Calu3 (cell line): ENCODE measurements at regions not wholly inside any gene's neighbourhood (a gene's known extent, or its start where the extent isn't known, plus 50 kb on each side); places are given as distances from the start of the nearest gene placed in this dataset.

Experiments
- BruUV-seq: library from RNA; stranded (reverse); fragments of 400-500 nt; replicated peaks from 2 replicates; lab custom pipeline; 2021; lab: Mats Ljungman, UMichigan
- CTCF ChIA-PET: fragments of 300-600 bp; sonication (Branson Sonifier 250); formaldehyde crosslinking; loops from one replicate; lab custom pipeline; 2022; ENCODE audit warnings: antibody characterized with exemption; lab: Charles Lee
- DNase-seq: peaks from one replicate; pipeline ENCODE4 v3.0.0; 2022
- H3K27ac Mint-ChIP-seq: one replicate; pipeline ENCODE4 v1.8.0; 2022; ENCODE audit warnings: mixed read lengths; ENCODE audit not compliant: unreplicated experiment
- H3K27me3 Mint-ChIP-seq: one replicate; pipeline ENCODE4 v1.8.0; 2022; ENCODE audit warnings: mixed read lengths; ENCODE audit not compliant: unreplicated experiment
- H3K36me3 Mint-ChIP-seq: one replicate; pipeline ENCODE4 v1.8.0; 2022; ENCODE audit warnings: mild to moderate bottlenecking, moderate library complexity, mixed read lengths; ENCODE audit not compliant: insufficient read depth, unreplicated experiment
- H3K4me1 Mint-ChIP-seq: one replicate; pipeline ENCODE4 v1.8.0; 2022; ENCODE audit warnings: mild to moderate bottlenecking, low read depth, mixed read lengths; ENCODE audit not compliant: unreplicated experiment
- H3K4me3 Mint-ChIP-seq: one replicate; pipeline ENCODE4 v1.8.0; 2022; ENCODE audit warnings: mild to moderate bottlenecking, low read depth, moderate library complexity, mixed read lengths; ENCODE audit not compliant: unreplicated experiment
- H3K9me3 Mint-ChIP-seq: one replicate; pipeline ENCODE4 v1.8.0; 2022; ENCODE audit warnings: low read depth, mixed read lengths; ENCODE audit not compliant: unreplicated experiment
- CTCF ChIP-seq: fragments of 200-600 bp; IDR thresholded peaks from one replicate; pipeline ENCODE4 v1.8.0; 2022; ENCODE audit warnings: antibody characterized with exemption; ENCODE audit not compliant: unreplicated experiment
- intact Hi-C: fragments of 100-400 bp; cut with micrococcal nuclease; formaldehyde crosslinking; loops from one replicate; pipeline ENCODE4 v1.10.0; 2022; ENCODE audit not compliant: unreplicated experiment

DNA sequence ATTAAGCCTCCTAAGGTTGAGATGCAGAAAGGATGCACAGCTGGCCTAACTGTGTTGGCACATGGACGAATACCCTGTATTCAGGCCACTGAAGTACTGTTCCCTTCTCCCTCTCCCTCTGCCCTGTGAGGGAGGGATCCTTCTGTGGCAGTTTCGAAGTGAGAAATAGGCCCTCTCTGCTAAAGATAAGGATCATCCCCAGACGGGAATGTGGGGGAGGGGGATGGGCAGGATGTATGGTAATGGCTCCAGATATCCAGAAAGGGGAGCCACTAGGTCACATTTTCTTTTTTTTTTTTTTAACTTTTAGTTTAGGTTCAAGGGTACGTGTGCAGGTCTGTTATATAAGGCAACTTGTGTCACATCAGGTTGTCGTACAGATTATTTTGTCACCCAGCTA lies 463.1 kb downstream of the TBL1XR1 start:
- CTCF ChIA-PET: no interaction called here
- Mint-ChIP-seq H3K4me1 (no peaks in the 10 kb centered on the region), H3K36me3 (no peaks in the 10 kb centered on the region), H3K27me3 (no peaks in the 10 kb centered on the region), H3K27ac (no peak overlapping the region), H3K9me3 (no peaks in the 10 kb centered on the region), H3K4me3 (no peak overlapping the region)
- no peak for TF ChIP-seq CTCF
- intact Hi-C loops: no loop called here
- no peak for DNase-seq
- BruUV-seq: no TSS peak

DNA sequence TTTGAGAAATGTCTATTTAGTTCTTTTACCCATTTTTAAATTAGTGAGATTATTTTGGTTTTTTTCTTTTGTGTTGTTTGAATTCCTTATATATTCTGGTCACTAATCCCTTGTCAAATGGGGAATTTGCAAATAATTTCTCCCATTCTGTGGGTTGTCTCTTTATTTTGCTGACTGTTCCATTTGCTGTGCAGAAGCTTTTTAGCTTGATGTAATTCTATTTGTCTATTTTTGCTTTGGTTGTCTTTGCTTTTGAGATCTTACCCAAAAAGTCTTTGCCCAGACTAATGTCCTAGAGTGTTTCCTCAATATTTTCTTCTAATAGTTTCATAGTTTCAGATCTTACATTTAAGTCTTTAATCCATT lies 472.9 kb downstream of the TBL1XR1 start:
- TF ChIP-seq CTCF: no peak
- Mint-ChIP-seq H3K9me3 (peaks cover 2% of the 10 kb centered on the region), H3K27me3 (no peaks in the 10 kb centered on the region), H3K4me1 (no peaks in the 10 kb centered on the region), H3K27ac (no peak overlapping the region), H3K36me3 (no peaks in the 10 kb centered on the region), H3K4me3 (no peak overlapping the region)
- CTCF ChIA-PET: no interaction called here
- BruUV-seq: no TSS peak
- DNase-seq: no peak
- intact Hi-C loops: no loop called here

DNA sequence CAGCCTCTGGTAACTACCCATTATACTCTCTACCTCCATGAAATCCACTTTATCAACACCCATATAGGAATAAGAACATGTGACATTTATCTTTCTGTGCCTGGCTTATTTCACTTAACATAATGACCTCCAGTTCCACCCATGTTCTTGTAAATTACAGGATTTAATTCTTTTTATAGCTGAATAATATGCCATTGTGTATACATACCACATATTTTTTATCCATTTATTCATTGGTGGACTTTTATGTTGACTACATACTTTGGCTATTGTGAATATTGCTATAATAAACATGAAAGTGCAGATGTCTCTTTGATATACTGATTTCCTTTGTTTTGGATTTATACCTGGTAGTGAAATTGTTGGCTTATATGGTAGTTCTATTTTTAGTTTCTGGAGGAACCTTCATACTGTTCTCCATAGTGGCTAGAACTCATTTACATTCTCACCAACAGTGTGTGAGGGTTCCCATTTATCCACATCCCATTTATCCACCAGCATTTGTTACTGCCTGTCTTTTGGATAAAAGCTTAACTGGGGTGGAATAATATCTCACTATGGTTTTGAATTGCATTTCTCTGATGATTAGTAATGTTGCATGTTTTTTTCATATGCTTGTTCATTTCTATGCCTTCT lies 473.4 kb downstream of the TBL1XR1 start:
- TF ChIP-seq CTCF: no peak
- Mint-ChIP-seq H3K27me3 (no peaks in the 10 kb centered on the region), H3K27ac (no peak overlapping the region), H3K36me3 (no peaks in the 10 kb centered on the region), H3K4me3 (no peak overlapping the region), H3K4me1 (no peaks in the 10 kb centered on the region), H3K9me3 (peaks cover 2% of the 10 kb centered on the region)
- CTCF ChIA-PET: no interaction called here
- intact Hi-C loops: no loop called here
- no peak for DNase-seq
- no TSS peak for BruUV-seq

GRCh38 chr3:176714034-176714433 lies 483.2 kb downstream of the TBL1XR1 start:
- Mint-ChIP-seq H3K27ac (no peak overlapping the region), H3K4me3 (no peak overlapping the region), H3K9me3 (no peaks in the 10 kb centered on the region), H3K36me3 (no peaks in the 10 kb centered on the region), H3K4me1 (no peaks in the 10 kb centered on the region), H3K27me3 (no peaks in the 10 kb centered on the region)
- TF ChIP-seq CTCF: no peak
- no TSS peak for BruUV-seq
- CTCF ChIA-PET: no interaction called here
- no peak for DNase-seq
- intact Hi-C loops: no loop called here
